Endothelial cell of umbilical vein (primary cell): ENCODE measurements at regions not wholly inside any gene's neighbourhood (a gene's known extent, or its start where the extent isn't known, plus 50 kb on each side); places are given as distances from the start of the nearest gene placed in this dataset.

Experiments
- BruUV-seq: library from RNA; stranded (reverse); fragments of 400-500 nt; replicated peaks from 2 replicates; lab custom pipeline; 2021; lab: Mats Ljungman, UMichigan
- CTCF ChIA-PET: fragments of 300-600, 350-600 bp; sonication (Branson Sonifier 250); formaldehyde crosslinking; loops from one replicate; lab custom pipeline; 2021; ENCODE audit warnings: antibody characterized with exemption, inconsistent platforms; lab: Charles Lee
- POLR2A ChIA-PET: fragments of 300-600, 350-600 bp; sonication (Branson Sonifier 250); formaldehyde crosslinking; loops from one replicate; lab custom pipeline; 2021; ENCODE audit warnings: antibody characterized with exemption, inconsistent platforms; lab: Charles Lee
- DNase-seq: peaks from one replicate; pipeline ENCODE4 v3.0.0-alpha.2; 2011; ENCODE audit warnings: low read depth, low spot score
- FAIRE-seq: peaks from 2 replicates; lab custom pipeline; 2011; peaks lifted over from hg19 to GRCh38; lab: Jason Lieb, UNC
- H2AFZ ChIP-seq: 2 replicates; pipeline ENCODE4 v1.6.0; 2012; ENCODE audit warnings: low read depth, low read length, control low read depth, inconsistent platforms
- H3K27ac ChIP-seq: 2 replicates; pipeline ENCODE4 v1.5.1; 2011; ENCODE audit warnings: low read depth, mild to moderate bottlenecking, control low read depth, low read length, moderate library complexity; ENCODE audit not compliant: insufficient read depth
- H3K27me3 ChIP-seq, 2 experiments: 2 replicates each; pipeline versions ENCODE4 v1.6.0 to v1.6.1; 2011; ENCODE audit warnings: low read length in 2 of 2, mixed read lengths in 1 of 2; ENCODE audit not compliant: control insufficient read depth in 2 of 2, insufficient read depth in 2 of 2
- H3K36me3 ChIP-seq, 2 experiments: 2 replicates in 1 of 2; 3 replicates in 1 of 2; pipeline ENCODE4 v1.5.1; 2011; ENCODE audit warnings: low read length in 2 of 2, mild to moderate bottlenecking in 1 of 2, moderate library complexity in 1 of 2; ENCODE audit not compliant: control insufficient read depth in 2 of 2, insufficient read depth in 2 of 2; ENCODE audit errors: extremely low read depth in 1 of 2
- H3K4me1 ChIP-seq: 3 replicates; pipeline ENCODE4 v1.5.1; 2011; ENCODE audit warnings: mild to moderate bottlenecking, low read length; ENCODE audit not compliant: control insufficient read depth, insufficient read depth; ENCODE audit errors: extremely low read depth
- H3K4me2 ChIP-seq: 2 replicates; pipeline ENCODE4 v1.6.1; 2011; ENCODE audit warnings: low read length, control low read depth, mixed read lengths; ENCODE audit not compliant: insufficient read depth
- H3K4me3 ChIP-seq, 3 experiments: fragments of 200-600 bp in 1 of 3; sonication (generic), shearing (Covaris generic) in 1 of 3; replicated peaks in 1 of 3; 2 replicates each; pipeline ENCODE4 v1.5.1; 2011 to 2016; ENCODE audit warnings: control low read depth in 3 of 3, low read length in 3 of 3, mild to moderate bottlenecking in 2 of 3, inconsistent platforms in 1 of 3, low read depth in 1 of 3, moderate library complexity in 1 of 3; ENCODE audit not compliant: insufficient read depth in 1 of 3
- H3K79me2 ChIP-seq: 2 replicates; pipeline ENCODE4 v1.6.0; 2012; ENCODE audit warnings: low read length, inconsistent platforms; ENCODE audit not compliant: control insufficient read depth, insufficient read depth
- H3K9ac ChIP-seq: replicated peaks from 2 replicates; pipeline ENCODE3; 2011; ENCODE audit warnings: low read length, control low read depth; ENCODE audit not compliant: insufficient read depth; ENCODE audit errors: extremely low read depth
- H3K9me1 ChIP-seq: replicated peaks from 3 replicates; pipeline ENCODE4 v1.6.0; 2011; ENCODE audit warnings: mild to moderate bottlenecking, low read length; ENCODE audit not compliant: control insufficient read depth, insufficient read depth; ENCODE audit errors: extremely low read depth
- H3K9me3 ChIP-seq: replicated peaks from 2 replicates; pipeline ENCODE4 v1.5.1; 2012; ENCODE audit warnings: low read length, inconsistent platforms; ENCODE audit not compliant: control insufficient read depth, insufficient read depth
- H4K20me1 ChIP-seq: replicated peaks from 2 replicates; pipeline ENCODE3; 2011; ENCODE audit warnings: mild to moderate bottlenecking, low read length; ENCODE audit not compliant: control insufficient read depth, insufficient read depth; ENCODE audit errors: extremely low read depth
- GATA2 ChIP-seq: IDR thresholded peaks from 2 replicates; pipeline ENCODE4 v1.7.0; 2011; ENCODE audit warnings: low read depth, mild to moderate bottlenecking, moderate library complexity, mixed read lengths, low read length; ENCODE audit not compliant: insufficient read length, insufficient read depth
- MYC ChIP-seq: IDR thresholded peaks from one replicate; pipeline ENCODE4 v1.6.1; 2011; ENCODE audit warnings: mild to moderate bottlenecking, low read depth, low read length
- POLR2AphosphoS5 ChIP-seq: IDR thresholded peaks from 2 replicates; pipeline ENCODE4 v1.6.1; 2012; ENCODE audit warnings: low read depth, mild to moderate bottlenecking, control low read depth, low read length, moderate library complexity; ENCODE audit not compliant: insufficient read depth
- dilution Hi-C: fragments of 300-500 bp; cut with MboI; formaldehyde crosslinking; loops from one replicate; pipeline ENCODE4 v1.15.0; 2019; ENCODE audit warnings: low sequenced_read_pairs; ENCODE audit not compliant: extremely low pct_ligation_motif_present
- intact Hi-C: fragments of 100-400 bp; cut with micrococcal nuclease; formaldehyde crosslinking; loops from one replicate; pipeline ENCODE4 v1.10.0; 2022
- TF ChIP-seq, protein P1 (sequence below): IDR thresholded peaks from 2 replicates; pipeline ENCODE4 v1.6.1; 2011; ENCODE audit not compliant: insufficient read depth, insufficient read length

DNA sequence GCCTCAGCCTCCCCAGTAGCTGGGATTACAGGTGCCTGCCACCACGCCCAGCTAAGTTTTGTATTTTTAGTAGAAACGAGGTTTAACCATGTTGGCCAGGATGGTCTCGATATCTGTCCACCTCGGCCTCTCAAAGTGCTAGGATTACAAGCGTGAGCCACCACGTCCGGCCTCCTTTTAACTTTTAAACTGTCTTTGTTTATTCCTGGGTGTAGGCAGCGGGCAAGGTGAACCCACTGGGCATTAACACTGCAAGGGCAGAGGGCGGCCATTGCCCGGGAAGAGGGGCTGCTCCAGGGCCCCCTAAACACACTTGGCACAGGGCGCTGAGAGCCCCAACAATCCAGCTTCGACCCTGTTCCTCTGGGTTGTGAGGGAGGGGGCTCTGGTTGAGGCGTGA is 693.6 kb downstream of the BRD1 start:
- BruUV-seq: no TSS peak
- CTCF ChIA-PET: no interaction called here
- dilution Hi-C loops (no loop called here), intact Hi-C loops (no loop called here)
- POLR2A ChIA-PET: no interaction called here
- Histone ChIP-seq H3K79me2 (no peaks in the 10 kb centered on the region), H3K4me2 (no peak overlapping the region), H3K36me3 (no peaks in the 10 kb centered on the region), H3K4me1 (no peaks in the 10 kb centered on the region), H3K27ac (no peak overlapping the region), H3K27me3 (no peaks in the 10 kb centered on the region), H3K9ac (no peak overlapping the region), H2AFZ (no peak overlapping the region), H4K20me1 (no peaks in the 10 kb centered on the region), H3K9me3 (peaks cover 10% of the 10 kb centered on the region), H3K9me1 (no peaks in the 10 kb centered on the region), H3K4me3 (no peak overlapping the region)
- DNase-seq (no peak), FAIRE-seq (no peak)
- TF ChIP-seq, protein P1, sequence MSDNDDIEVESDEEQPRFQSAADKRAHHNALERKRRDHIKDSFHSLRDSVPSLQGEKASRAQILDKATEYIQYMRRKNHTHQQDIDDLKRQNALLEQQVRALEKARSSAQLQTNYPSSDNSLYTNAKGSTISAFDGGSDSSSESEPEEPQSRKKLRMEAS: no peak
- TF ChIP-seq MYC: no peak

DNA sequence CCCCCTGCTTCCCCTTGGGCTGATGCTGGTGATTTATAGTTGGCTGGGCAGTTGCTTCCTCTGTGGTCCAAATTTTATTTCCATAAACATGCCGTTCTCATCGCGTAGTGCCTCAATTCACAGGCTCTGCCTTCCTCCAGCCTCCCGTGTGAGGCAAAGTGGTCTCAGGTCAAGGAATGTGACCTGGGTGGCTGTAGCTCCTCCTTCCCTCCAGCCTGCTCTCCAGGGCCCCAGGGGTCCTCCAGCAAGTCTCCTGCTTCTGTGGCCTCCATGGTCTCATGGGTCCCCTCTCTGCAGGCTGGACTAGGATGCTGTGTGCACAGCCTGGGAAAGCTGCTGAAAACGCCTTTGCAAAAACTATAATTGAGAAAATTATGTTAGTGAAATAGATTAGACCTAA is 694.1 kb downstream of the BRD1 start:
- Histone ChIP-seq H3K4me3 (no peak overlapping the region), H3K9me1 (no peaks in the 10 kb centered on the region), H3K27me3 (no peaks in the 10 kb centered on the region), H4K20me1 (no peaks in the 10 kb centered on the region), H3K9ac (no peak overlapping the region), H3K9me3 (peaks cover 9% of the 10 kb centered on the region), H3K4me2 (no peak overlapping the region), H2AFZ (no peak overlapping the region), H3K79me2 (no peaks in the 10 kb centered on the region), H3K36me3 (no peaks in the 10 kb centered on the region), H3K4me1 (no peaks in the 10 kb centered on the region), H3K27ac (no peak overlapping the region)
- dilution Hi-C loops (no loop called here), intact Hi-C loops (no loop called here)
- no peak for DNase-seq
- ChIA-PET POLR2A (no interaction called here), CTCF (no interaction called here)
- TF ChIP-seq POLR2AphosphoS5: no peak
- TF ChIP-seq, protein P1: no peak
- TF ChIP-seq GATA2: no peak
- TF ChIP-seq MYC: no peak
- BruUV-seq: no TSS peak
- no peak for FAIRE-seq
